WTC11 (cell line): ENCODE measurements at regions not wholly inside any gene's neighbourhood (a gene's known extent, or its start where the extent isn't known, plus 50 kb on each side); places are given as distances from the start of the nearest gene placed in this dataset.

Experiments
- ATAC-seq: fragments of 200-7000 bp; cut with Tn5 transposase; 2 replicates; pipeline ENCODE4 v1.10.0; 2021; ENCODE audit warnings: mild to moderate bottlenecking, moderate library complexity
- CTCF ChIA-PET: fragments of 300-600 bp; sonication (Branson Sonifier 250); formaldehyde crosslinking; loops from one replicate; lab custom pipeline; 2021; ENCODE audit warnings: antibody characterized with exemption; lab: Charles Lee
- POLR2A ChIA-PET: fragments of 350-600 bp; sonication (Branson Sonifier 250); formaldehyde crosslinking; loops from one replicate; lab custom pipeline; 2021; ENCODE audit warnings: antibody characterized with exemption; lab: Charles Lee
- DNase-seq: peaks from one replicate; pipeline ENCODE4 v3.0.0; 2021; ENCODE audit warnings: low spot score
- H3K27ac Mint-ChIP-seq: 2 replicates; pipeline ENCODE4 v1.8.0; 2021; ENCODE audit warnings: mixed read lengths
- H3K27me3 Mint-ChIP-seq: 2 replicates; pipeline ENCODE4 v1.8.0; 2021; ENCODE audit warnings: low read depth, mild to moderate bottlenecking, moderate library complexity, mixed read lengths
- H3K36me3 Mint-ChIP-seq: 2 replicates; pipeline ENCODE4 v1.8.0; 2021; ENCODE audit warnings: mixed read lengths
- H3K4me1 Mint-ChIP-seq: 2 replicates; pipeline ENCODE4 v1.8.0; 2022; ENCODE audit warnings: mixed read lengths
- H3K4me3 Mint-ChIP-seq: 2 replicates; pipeline ENCODE4 v1.8.0; 2021; ENCODE audit warnings: mild to moderate bottlenecking, moderate library complexity, mixed read lengths
- H3K9me3 Mint-ChIP-seq: 2 replicates; pipeline ENCODE4 v1.8.0; 2021; ENCODE audit warnings: mixed read lengths
- AFF4 ChIP-seq: sonication (generic); formaldehyde crosslinking; IDR thresholded peaks from 2 replicates; pipeline ENCODE4 v1.8.1; 2023; ENCODE audit warnings: mild to moderate bottlenecking, missing genetic modification reagents, borderline replicate concordance
- ATF6 ChIP-seq: sonication (generic); formaldehyde crosslinking; IDR thresholded peaks from 2 replicates; pipeline ENCODE4 v1.8.1; 2023; ENCODE audit warnings: mild to moderate bottlenecking, missing genetic modification reagents
- CBFB ChIP-seq: sonication (generic); formaldehyde crosslinking; IDR thresholded peaks from 2 replicates; pipeline ENCODE4 v1.8.1; 2022; ENCODE audit warnings: mild to moderate bottlenecking, low read depth, missing genetic modification reagents
- CREB1 ChIP-seq: sonication (generic); formaldehyde crosslinking; IDR thresholded peaks from 2 replicates; pipeline ENCODE4 v1.8.0; 2023; ENCODE audit warnings: mild to moderate bottlenecking, missing genetic modification reagents
- CREM ChIP-seq: sonication (generic); formaldehyde crosslinking; IDR thresholded peaks from 2 replicates; pipeline ENCODE4 v1.8.1; 2022; ENCODE audit warnings: mild to moderate bottlenecking, missing genetic modification reagents, moderate library complexity
- EMX1 ChIP-seq: fragments of 250-450 bp; sonication (Bioruptor Pico); IDR thresholded peaks from 2 replicates; pipeline ENCODE4 v1.8.0; 2021; ENCODE audit warnings: mild to moderate bottlenecking
- FOXP1 ChIP-seq: sonication (generic); formaldehyde crosslinking; IDR thresholded peaks from 2 replicates; pipeline ENCODE4 v1.8.0; 2022; ENCODE audit warnings: missing genetic modification reagents, mild to moderate bottlenecking, moderate library complexity, borderline replicate concordance
- IRF1 ChIP-seq: sonication (generic); formaldehyde crosslinking; IDR thresholded peaks from 2 replicates; pipeline ENCODE4 v1.8.0; 2023; ENCODE audit warnings: missing genetic modification reagents
- IRF2 ChIP-seq: sonication (generic); formaldehyde crosslinking; IDR thresholded peaks from 2 replicates; pipeline ENCODE4 v1.8.0; 2022; ENCODE audit warnings: low read depth, missing genetic modification reagents, borderline replicate concordance
- SMAD3 ChIP-seq: sonication (generic); formaldehyde crosslinking; IDR thresholded peaks from 2 replicates; pipeline ENCODE4 v1.8.0; 2022; ENCODE audit warnings: missing genetic modification reagents, mild to moderate bottlenecking, borderline replicate concordance
- SP1 ChIP-seq: sonication (generic); formaldehyde crosslinking; conservative IDR thresholded peaks from 2 replicates; pipeline ENCODE4 v1.8.1; 2022; ENCODE audit warnings: missing genetic modification reagents
- TCF7 ChIP-seq: sonication (generic); formaldehyde crosslinking; IDR thresholded peaks from 2 replicates; pipeline ENCODE4 v1.8.0; 2022; ENCODE audit warnings: mild to moderate bottlenecking, low read depth, missing genetic modification reagents, moderate library complexity
- TEAD1 ChIP-seq: sonication (generic); formaldehyde crosslinking; IDR thresholded peaks from 2 replicates; pipeline ENCODE4 v1.8.0; 2022; ENCODE audit warnings: mild to moderate bottlenecking, missing genetic modification reagents
- TP53 ChIP-seq: sonication (generic); formaldehyde crosslinking; IDR thresholded peaks from 2 replicates; pipeline ENCODE4 v1.8.1; 2023; ENCODE audit warnings: mild to moderate bottlenecking, missing genetic modification reagents
- TF ChIP-seq, protein P1 (sequence below): sonication (generic); formaldehyde crosslinking; IDR thresholded peaks from 2 replicates; pipeline ENCODE4 v1.8.0; 2022; ENCODE audit warnings: mild to moderate bottlenecking, missing genetic modification reagents
- TF ChIP-seq, protein P2 (sequence below): sonication (generic); formaldehyde crosslinking; IDR thresholded peaks from 2 replicates; pipeline ENCODE4 v1.8.1; 2022; ENCODE audit warnings: mild to moderate bottlenecking, missing genetic modification reagents, moderate library complexity, borderline replicate concordance
- TF ChIP-seq, protein P3 (sequence below): sonication (generic); formaldehyde crosslinking; IDR thresholded peaks from 2 replicates; pipeline ENCODE4 v1.8.1; 2023; ENCODE audit warnings: mild to moderate bottlenecking, missing genetic modification reagents
- TF ChIP-seq, protein P4 (sequence below): fragments of 250-450 bp; sonication (Bioruptor Pico); IDR thresholded peaks from 2 replicates; pipeline ENCODE4 v1.9.0; 2021; ENCODE audit warnings: mild to moderate bottlenecking, borderline replicate concordance

- TF ChIP-seq IRF2 (CRISPR knock-in tag) (no peak), CREB1 (CRISPR knock-in tag) (no peak), CBFB (CRISPR knock-in tag) (no peak), AFF4 (no peak), FOXP1 (CRISPR knock-in tag) (no peak), TCF7 (CRISPR knock-in tag) (no peak)
Measured at GRCh38 chr1:30258471-30258870, 464.9 kb downstream of the MATN1 start (continued).

DNA sequence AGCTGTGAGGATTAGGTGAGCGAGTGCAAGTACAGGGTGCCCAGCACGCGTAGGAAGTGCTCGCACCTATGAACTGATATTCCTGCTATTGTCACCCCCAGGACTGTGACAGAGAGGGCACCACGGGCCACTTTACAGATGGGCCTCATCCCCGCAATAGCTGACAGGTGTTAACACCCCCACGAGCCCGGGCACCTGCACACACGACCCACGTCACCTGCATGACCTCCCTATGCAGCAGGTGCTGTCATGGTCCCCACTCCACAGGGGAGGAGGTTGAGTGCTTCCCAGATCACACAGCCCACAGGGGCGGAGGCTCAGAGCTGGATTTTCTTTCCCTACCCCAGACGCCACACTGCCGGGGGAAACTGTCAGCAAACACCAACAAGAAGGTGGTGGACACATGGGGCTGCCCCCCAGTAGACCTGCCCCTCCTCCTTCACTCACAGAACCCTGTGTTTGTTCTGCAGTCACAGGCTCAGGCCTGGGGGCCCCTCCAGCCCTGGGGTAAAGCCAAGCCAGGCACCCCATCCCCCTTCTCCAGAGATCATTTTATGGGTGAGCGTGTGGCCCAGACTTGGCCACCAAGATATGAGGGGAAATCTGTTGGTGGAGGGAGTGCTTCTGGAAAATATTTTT, 465.5 kb downstream of the MATN1 start:
- TF ChIP-seq IRF1 (CRISPR knock-in tag) (no peak), TEAD1 (CRISPR knock-in tag) (no peak), CREM (CRISPR knock-in tag) (no peak)
- TF ChIP-seq, protein P1, sequence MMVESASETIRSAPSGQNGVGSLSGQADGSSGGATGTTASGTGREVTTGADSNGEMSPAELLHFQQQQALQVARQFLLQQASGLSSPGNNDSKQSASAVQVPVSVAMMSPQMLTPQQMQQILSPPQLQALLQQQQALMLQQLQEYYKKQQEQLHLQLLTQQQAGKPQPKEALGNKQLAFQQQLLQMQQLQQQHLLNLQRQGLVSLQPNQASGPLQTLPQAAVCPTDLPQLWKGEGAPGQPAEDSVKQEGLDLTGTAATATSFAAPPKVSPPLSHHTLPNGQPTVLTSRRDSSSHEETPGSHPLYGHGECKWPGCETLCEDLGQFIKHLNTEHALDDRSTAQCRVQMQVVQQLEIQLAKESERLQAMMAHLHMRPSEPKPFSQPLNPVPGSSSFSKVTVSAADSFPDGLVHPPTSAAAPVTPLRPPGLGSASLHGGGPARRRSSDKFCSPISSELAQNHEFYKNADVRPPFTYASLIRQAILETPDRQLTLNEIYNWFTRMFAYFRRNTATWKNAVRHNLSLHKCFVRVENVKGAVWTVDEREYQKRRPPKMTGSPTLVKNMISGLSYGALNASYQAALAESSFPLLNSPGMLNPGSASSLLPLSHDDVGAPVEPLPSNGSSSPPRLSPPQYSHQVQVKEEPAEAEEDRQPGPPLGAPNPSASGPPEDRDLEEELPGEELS (CRISPR knock-in tag): no peak
- TF ChIP-seq, all 79 proteins: peak for 0
- Mint-ChIP-seq H3K4me1 (peaks cover 12% of the 10 kb centered on the region), H3K36me3 (no peaks in the 10 kb centered on the region), H3K27me3 (no peaks in the 10 kb centered on the region), H3K27ac (no peak overlapping the region), H3K9me3 (peaks cover 6% of the 10 kb centered on the region), H3K4me3 (no peak overlapping the region)
- no peak for ATAC-seq
- ChIA-PET POLR2A (no interaction called here), CTCF (no interaction called here)
- no peak for DNase-seq

- no peaks in the 10 kb centered on the region for H3K27me3 Mint-ChIP-seq
- no peak for DNase-seq
- peaks cover 12% of the 10 kb centered on the region for H3K4me1 Mint-ChIP-seq
- peaks cover 6% of the 10 kb centered on the region for H3K9me3 Mint-ChIP-seq
- no peak for ATAC-seq
- H3K36me3 Mint-ChIP-seq: no peaks in the 10 kb centered on the region
- ChIA-PET POLR2A (no interaction called here), CTCF (no interaction called here)
- no peak overlapping the region for H3K27ac Mint-ChIP-seq
- no peak overlapping the region for H3K4me3 Mint-ChIP-seq
- TF ChIP-seq, protein P2, sequence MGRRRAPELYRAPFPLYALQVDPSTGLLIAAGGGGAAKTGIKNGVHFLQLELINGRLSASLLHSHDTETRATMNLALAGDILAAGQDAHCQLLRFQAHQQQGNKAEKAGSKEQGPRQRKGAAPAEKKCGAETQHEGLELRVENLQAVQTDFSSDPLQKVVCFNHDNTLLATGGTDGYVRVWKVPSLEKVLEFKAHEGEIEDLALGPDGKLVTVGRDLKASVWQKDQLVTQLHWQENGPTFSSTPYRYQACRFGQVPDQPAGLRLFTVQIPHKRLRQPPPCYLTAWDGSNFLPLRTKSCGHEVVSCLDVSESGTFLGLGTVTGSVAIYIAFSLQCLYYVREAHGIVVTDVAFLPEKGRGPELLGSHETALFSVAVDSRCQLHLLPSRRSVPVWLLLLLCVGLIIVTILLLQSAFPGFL (CRISPR knock-in tag): no peak
- TF ChIP-seq SP1: no peak
- no peak for TF ChIP-seq EMX1 (CRISPR knock-in tag)
- TF ChIP-seq, protein P3, sequence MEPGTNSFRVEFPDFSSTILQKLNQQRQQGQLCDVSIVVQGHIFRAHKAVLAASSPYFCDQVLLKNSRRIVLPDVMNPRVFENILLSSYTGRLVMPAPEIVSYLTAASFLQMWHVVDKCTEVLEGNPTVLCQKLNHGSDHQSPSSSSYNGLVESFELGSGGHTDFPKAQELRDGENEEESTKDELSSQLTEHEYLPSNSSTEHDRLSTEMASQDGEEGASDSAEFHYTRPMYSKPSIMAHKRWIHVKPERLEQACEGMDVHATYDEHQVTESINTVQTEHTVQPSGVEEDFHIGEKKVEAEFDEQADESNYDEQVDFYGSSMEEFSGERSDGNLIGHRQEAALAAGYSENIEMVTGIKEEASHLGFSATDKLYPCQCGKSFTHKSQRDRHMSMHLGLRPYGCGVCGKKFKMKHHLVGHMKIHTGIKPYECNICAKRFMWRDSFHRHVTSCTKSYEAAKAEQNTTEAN (CRISPR knock-in tag): no peak
- no peak for TF ChIP-seq SMAD3 (CRISPR knock-in tag)
- TF ChIP-seq ATF6 (CRISPR knock-in tag): no peak
- TF ChIP-seq, protein P4, sequence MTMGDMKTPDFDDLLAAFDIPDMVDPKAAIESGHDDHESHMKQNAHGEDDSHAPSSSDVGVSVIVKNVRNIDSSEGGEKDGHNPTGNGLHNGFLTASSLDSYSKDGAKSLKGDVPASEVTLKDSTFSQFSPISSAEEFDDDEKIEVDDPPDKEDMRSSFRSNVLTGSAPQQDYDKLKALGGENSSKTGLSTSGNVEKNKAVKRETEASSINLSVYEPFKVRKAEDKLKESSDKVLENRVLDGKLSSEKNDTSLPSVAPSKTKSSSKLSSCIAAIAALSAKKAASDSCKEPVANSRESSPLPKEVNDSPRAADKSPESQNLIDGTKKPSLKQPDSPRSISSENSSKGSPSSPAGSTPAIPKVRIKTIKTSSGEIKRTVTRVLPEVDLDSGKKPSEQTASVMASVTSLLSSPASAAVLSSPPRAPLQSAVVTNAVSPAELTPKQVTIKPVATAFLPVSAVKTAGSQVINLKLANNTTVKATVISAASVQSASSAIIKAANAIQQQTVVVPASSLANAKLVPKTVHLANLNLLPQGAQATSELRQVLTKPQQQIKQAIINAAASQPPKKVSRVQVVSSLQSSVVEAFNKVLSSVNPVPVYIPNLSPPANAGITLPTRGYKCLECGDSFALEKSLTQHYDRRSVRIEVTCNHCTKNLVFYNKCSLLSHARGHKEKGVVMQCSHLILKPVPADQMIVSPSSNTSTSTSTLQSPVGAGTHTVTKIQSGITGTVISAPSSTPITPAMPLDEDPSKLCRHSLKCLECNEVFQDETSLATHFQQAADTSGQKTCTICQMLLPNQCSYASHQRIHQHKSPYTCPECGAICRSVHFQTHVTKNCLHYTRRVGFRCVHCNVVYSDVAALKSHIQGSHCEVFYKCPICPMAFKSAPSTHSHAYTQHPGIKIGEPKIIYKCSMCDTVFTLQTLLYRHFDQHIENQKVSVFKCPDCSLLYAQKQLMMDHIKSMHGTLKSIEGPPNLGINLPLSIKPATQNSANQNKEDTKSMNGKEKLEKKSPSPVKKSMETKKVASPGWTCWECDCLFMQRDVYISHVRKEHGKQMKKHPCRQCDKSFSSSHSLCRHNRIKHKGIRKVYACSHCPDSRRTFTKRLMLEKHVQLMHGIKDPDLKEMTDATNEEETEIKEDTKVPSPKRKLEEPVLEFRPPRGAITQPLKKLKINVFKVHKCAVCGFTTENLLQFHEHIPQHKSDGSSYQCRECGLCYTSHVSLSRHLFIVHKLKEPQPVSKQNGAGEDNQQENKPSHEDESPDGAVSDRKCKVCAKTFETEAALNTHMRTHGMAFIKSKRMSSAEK (CRISPR knock-in tag): no peak
- TF ChIP-seq TP53 (CRISPR knock-in tag): no peak
Measured at GRCh38 chr1:30257322-30257721, 466.1 kb downstream of the MATN1 start.
